ENCODE measurements at regions not wholly inside any gene's neighbourhood (a gene's known extent, or its start where the extent isn't known, plus 50 kb on each side); places are given as distances from the start of the nearest gene placed in this dataset.
"Not testable (repeated sequence)": the region's sequence is repeated elsewhere in the genome, so short reads cannot be mapped to it uniquely, and the experiment has no call there.

GRCh38 chr19:27716922-27717321, 1496.0 kb downstream of the UQCRFS1 start:
- Mint-ChIP-seq H3K27me3 (no peaks in the 10 kb centered on the region), H3K4me1 (ENCODE audit: low read depth in 2 of 2) (no peaks in the 10 kb centered on the region), H3K4me3 (no peak overlapping the region), H3K36me3 (peaks cover 16% of the 10 kb centered on the region), H3K27ac (no peak overlapping the region), H3K9me3 (peaks cover 9% of the 10 kb centered on the region)
- DNase-seq (ENCODE audit: low spot score) (no peak), ATAC-seq (no peak)

GRCh38 chr19:27714857-27715256, 1498.1 kb downstream of the UQCRFS1 start:
- H3K4me1 Mint-ChIP-seq (ENCODE audit: low read depth in 2 of 2), result no peaks in the 10 kb centered on the region
- no peak overlapping the region for H3K4me3 Mint-ChIP-seq
- DNase-seq (ENCODE audit: low spot score), result no peak
- peaks cover 19% of the 10 kb centered on the region for H3K36me3 Mint-ChIP-seq
- peaks cover 15% of the 10 kb centered on the region for H3K9me3 Mint-ChIP-seq
- no peak for ATAC-seq
- no peak overlapping the region for H3K27ac Mint-ChIP-seq
- no peaks in the 10 kb centered on the region for H3K27me3 Mint-ChIP-seq

GRCh38 chr19:27709496-27709895, 1503.5 kb downstream of the UQCRFS1 start:
- Mint-ChIP-seq H3K27me3 (no peaks in the 10 kb centered on the region), H3K36me3 (peaks cover 24% of the 10 kb centered on the region), H3K27ac (no peak overlapping the region), H3K4me3 (no peak overlapping the region), H3K4me1 (ENCODE audit: low read depth in 2 of 2) (no peaks in the 10 kb centered on the region), H3K9me3 (peaks cover 21% of the 10 kb centered on the region)
- ATAC-seq, result no peak
- DNase-seq (ENCODE audit: low spot score), result no peak

DNA sequence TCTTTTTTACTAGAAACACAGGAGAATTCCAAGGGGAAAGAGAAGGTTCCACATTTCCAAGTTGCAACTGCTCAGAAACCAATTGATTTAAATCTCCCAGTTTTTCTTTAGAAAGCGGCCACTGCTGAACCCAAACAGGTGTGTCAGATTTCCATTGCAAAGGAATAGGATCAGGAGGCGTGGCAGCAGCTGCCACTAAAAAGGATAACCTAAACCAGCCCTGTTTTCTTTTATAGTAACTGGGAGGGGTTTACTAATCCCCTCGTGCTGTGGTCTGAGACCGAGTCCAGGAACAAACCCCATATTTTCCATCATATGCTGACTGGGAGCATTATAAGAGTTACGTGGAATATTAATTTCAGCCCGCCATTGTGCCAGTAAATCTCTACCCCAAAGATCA, 1504.0 kb downstream of the UQCRFS1 start:
- H3K27ac Mint-ChIP-seq; H3K4me1 Mint-ChIP-seq (ENCODE audit: low read depth in 2 of 2); H3K4me3 Mint-ChIP-seq; H3K27me3 Mint-ChIP-seq; DNase-seq (ENCODE audit: low spot score); ATAC-seq: not testable (repeated sequence)
- Mint-ChIP-seq H3K9me3 (peaks cover 21% of the 10 kb centered on the region), H3K36me3 (peaks cover 26% of the 10 kb centered on the region)

DNA sequence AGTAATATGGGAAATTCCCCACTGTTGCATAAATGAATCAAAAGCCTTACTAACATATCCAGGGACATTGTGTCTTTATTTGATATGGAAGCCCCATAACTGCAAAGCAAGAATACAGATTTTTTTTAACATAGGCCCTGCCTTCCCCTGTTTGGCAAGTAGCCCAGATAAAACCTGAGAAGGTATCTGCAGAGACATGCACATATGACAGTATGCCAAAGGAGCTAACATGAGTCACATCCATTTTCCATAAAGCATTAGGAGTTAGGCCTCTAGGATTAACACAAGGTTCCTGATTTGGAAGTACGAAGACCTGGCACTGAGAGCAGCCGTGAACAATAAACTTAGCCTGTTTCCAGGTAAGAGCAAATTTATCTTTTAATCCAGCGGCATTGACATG, 1505.9 kb downstream of the UQCRFS1 start:
- Mint-ChIP-seq H3K9me3 (peaks cover 17% of the 10 kb centered on the region), H3K36me3 (peaks cover 23% of the 10 kb centered on the region)
- not testable (repeated sequence) for H3K27ac Mint-ChIP-seq; H3K4me1 Mint-ChIP-seq (ENCODE audit: low read depth in 2 of 2); H3K4me3 Mint-ChIP-seq; ATAC-seq; DNase-seq (ENCODE audit: low spot score); H3K27me3 Mint-ChIP-seq

GRCh38 chr19:27705896-27706295, 1507.1 kb downstream of the UQCRFS1 start:
- peaks cover 14% of the 10 kb centered on the region for H3K36me3 Mint-ChIP-seq
- H3K9me3 Mint-ChIP-seq, result peaks cover 11% of the 10 kb centered on the region
- H3K27me3 Mint-ChIP-seq, result no peaks in the 10 kb centered on the region

DNA sequence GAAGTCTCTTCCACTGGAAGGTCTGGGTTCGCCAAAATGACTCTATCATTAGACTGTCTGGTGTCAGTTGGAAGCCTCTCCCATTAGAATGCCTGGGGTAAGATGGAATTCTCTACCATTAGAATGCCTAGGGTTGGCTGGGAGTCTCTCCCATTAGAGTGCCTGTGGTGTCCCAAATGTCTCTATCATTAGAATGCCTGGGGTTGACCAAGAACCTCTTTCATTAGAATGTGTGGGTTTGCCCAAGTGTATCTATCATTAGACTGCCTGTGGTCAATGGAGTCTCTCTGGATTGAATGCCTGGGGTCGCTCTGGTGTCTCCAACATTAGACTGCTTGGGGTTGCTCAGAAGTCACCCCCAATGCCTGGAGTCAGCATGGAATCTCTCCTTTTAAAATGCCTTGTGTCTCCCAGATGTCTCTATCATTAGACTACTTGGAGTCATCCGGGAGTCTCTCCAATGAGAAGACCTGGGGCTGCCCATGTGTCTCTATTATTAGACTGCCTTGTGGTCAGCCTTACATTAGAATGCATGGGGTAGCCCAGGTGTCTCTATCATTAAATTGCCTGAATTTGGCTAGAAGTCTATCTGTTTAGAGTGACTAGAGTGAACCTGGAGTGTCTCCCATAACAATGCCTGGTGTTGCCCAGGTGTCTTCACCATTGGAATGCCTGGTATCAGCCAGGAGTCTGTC, 1518.4 kb downstream of the UQCRFS1 start:
- Mint-ChIP-seq H3K4me1 (ENCODE audit: low read depth in 2 of 2) (no peaks in the 10 kb centered on the region), H3K36me3 (peaks cover 4% of the 10 kb centered on the region), H3K27me3 (no peaks in the 10 kb centered on the region), H3K27ac (no peak overlapping the region), H3K4me3 (no peak overlapping the region), H3K9me3 (peaks cover 23% of the 10 kb centered on the region)
- no peak for DNase-seq (ENCODE audit: low spot score)
- no peak for ATAC-seq

More at GRCh38 chr19:27705896-27706295, 1507.1 kb downstream of the UQCRFS1 start:
- DNase-seq (ENCODE audit: low spot score) (no peak), ATAC-seq (no peak)
- Mint-ChIP-seq H3K27ac (no peak overlapping the region), H3K4me3 (no peak overlapping the region), H3K4me1 (ENCODE audit: low read depth in 2 of 2) (no peaks in the 10 kb centered on the region)

DNA sequence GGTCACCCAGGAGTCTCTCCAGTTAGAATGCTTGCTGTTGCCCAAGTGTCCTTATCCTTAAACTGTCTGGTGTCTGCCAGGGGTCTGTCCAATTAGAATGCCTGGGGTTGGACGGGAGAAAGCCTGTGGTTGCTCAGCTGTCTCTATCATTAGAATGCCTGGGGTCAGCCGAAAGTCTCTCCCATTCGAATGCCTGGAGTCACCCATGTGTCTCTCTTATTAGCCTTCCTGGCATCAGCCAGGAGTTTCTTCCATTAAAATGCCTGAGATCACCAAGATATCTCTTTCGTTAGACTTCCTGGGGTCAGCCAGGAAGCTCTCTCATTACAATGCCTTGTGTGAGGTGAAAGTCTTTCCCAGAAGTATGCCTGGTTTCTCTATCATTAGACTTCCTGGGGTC, 1521.0 kb downstream of the UQCRFS1 start:
- no peak overlapping the region for H3K27ac Mint-ChIP-seq
- ATAC-seq (no peak), DNase-seq (ENCODE audit: low spot score) (no peak)
- H3K27me3 Mint-ChIP-seq, result no peaks in the 10 kb centered on the region
- no peaks in the 10 kb centered on the region for H3K4me1 Mint-ChIP-seq (ENCODE audit: low read depth in 2 of 2)
- H3K9me3 Mint-ChIP-seq, result peaks cover 10% of the 10 kb centered on the region
- H3K4me3 Mint-ChIP-seq, result no peak overlapping the region
- H3K36me3 Mint-ChIP-seq, result peaks cover 4% of the 10 kb centered on the region

DNA sequence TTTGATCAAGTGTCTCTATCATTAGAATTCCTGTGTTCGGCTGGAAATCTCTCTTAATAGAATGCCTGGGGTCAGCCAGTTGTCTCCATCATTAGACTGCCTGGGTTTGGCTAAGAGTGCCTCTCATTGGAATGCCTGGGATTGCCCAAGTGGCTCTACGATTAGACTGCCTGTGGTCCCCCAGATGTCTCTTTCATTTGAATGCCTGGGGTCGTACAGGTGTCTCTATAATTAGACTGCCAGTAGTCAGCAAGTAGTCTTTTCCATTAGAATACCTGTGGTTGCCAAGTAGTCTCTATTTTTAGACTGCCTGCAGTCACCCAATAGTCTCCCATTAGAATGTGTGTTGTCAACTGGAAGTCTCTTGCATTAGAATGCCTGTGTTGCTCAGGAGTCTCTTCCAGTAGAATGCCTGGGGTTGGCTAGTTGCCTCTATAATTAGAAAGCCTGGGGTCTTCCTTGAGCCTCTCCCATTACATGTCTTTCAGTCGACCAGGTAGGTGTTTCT, 1523.2 kb downstream of the UQCRFS1 start:
- no peaks in the 10 kb centered on the region for H3K4me1 Mint-ChIP-seq (ENCODE audit: low read depth in 2 of 2)
- H3K36me3 Mint-ChIP-seq, result peaks cover 4% of the 10 kb centered on the region
- H3K27me3 Mint-ChIP-seq, result no peaks in the 10 kb centered on the region
- H3K27ac Mint-ChIP-seq, result no peak overlapping the region
- ATAC-seq (no peak), DNase-seq (ENCODE audit: low spot score) (no peak)
- H3K9me3 Mint-ChIP-seq, result peaks cover 10% of the 10 kb centered on the region
- H3K4me3 Mint-ChIP-seq, result no peak overlapping the region

DNA sequence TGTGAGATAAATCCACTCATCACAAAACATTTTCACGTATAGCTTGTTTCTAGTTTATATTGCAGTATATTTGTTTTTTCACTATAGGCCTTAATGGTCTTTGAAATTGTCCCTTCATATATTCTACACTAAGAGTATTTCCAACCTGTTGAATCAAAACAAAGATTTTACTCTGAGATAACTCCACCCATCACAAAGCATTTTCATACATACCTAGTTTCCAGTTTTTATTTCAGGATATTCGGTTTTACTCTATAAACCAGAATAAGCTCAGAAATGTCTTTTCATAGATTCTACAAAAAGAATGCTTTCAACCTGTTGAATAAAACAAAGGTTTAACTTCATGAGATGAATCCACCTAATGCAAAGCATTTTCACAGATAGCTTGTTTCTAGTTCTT, 1528.7 kb downstream of the UQCRFS1 start:
- ATAC-seq, result no peak
- H3K27me3 Mint-ChIP-seq, result no peaks in the 10 kb centered on the region
- H3K4me1 Mint-ChIP-seq (ENCODE audit: low read depth in 2 of 2), result no peaks in the 10 kb centered on the region
- peaks cover 3% of the 10 kb centered on the region for H3K9me3 Mint-ChIP-seq
- no peak overlapping the region for H3K27ac Mint-ChIP-seq
- DNase-seq (ENCODE audit: low spot score), result no peak
- H3K36me3 Mint-ChIP-seq, result no peaks in the 10 kb centered on the region
- no peak overlapping the region for H3K4me3 Mint-ChIP-seq

DNA sequence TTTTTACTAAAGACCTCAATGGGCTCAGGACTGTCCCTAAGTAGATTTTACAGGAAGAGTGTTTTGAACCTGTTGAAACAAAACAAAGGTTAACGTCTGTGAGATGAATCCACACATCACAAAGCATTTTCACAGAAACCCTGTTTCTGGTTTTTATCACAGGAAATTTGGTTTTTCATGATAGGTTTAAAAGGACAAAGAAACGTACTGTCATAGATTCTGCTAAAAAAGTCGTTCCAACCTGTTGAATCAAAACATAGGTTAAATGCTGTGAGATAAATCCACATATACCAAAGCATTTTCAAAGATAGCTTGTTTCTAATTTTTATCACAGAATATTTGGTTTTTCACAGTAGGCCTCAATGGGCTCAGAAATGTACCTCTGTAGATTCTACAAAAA, 1531.0 kb downstream of the UQCRFS1 start:
- no peak overlapping the region for H3K27ac Mint-ChIP-seq
- peaks cover 6% of the 10 kb centered on the region for H3K36me3 Mint-ChIP-seq
- no peaks in the 10 kb centered on the region for H3K4me1 Mint-ChIP-seq (ENCODE audit: low read depth in 2 of 2)
- H3K4me3 Mint-ChIP-seq, result no peak overlapping the region
- peaks cover 14% of the 10 kb centered on the region for H3K9me3 Mint-ChIP-seq
- ATAC-seq, result no peak
- DNase-seq (ENCODE audit: low spot score), result no peak
- H3K27me3 Mint-ChIP-seq, result no peaks in the 10 kb centered on the region

GRCh38 chr19:27679905-27680304, 1533.0 kb downstream of the UQCRFS1 start:
- ATAC-seq (no peak), DNase-seq (ENCODE audit: low spot score) (no peak)
- Mint-ChIP-seq H3K4me1 (ENCODE audit: low read depth in 2 of 2) (no peaks in the 10 kb centered on the region), H3K27ac (no peak overlapping the region), H3K36me3 (peaks cover 6% of the 10 kb centered on the region), H3K4me3 (no peak overlapping the region), H3K9me3 (peaks cover 17% of the 10 kb centered on the region), H3K27me3 (no peaks in the 10 kb centered on the region)

GRCh38 chr19:27679399-27679798, 1533.6 kb downstream of the UQCRFS1 start:
- no peak overlapping the region for H3K27ac Mint-ChIP-seq
- peaks cover 17% of the 10 kb centered on the region for H3K9me3 Mint-ChIP-seq
- H3K36me3 Mint-ChIP-seq, result peaks cover 6% of the 10 kb centered on the region
- ATAC-seq (no peak), DNase-seq (ENCODE audit: low spot score) (no peak)
- no peaks in the 10 kb centered on the region for H3K27me3 Mint-ChIP-seq
- H3K4me1 Mint-ChIP-seq (ENCODE audit: low read depth in 2 of 2), result no peaks in the 10 kb centered on the region
- no peak overlapping the region for H3K4me3 Mint-ChIP-seq

DNA sequence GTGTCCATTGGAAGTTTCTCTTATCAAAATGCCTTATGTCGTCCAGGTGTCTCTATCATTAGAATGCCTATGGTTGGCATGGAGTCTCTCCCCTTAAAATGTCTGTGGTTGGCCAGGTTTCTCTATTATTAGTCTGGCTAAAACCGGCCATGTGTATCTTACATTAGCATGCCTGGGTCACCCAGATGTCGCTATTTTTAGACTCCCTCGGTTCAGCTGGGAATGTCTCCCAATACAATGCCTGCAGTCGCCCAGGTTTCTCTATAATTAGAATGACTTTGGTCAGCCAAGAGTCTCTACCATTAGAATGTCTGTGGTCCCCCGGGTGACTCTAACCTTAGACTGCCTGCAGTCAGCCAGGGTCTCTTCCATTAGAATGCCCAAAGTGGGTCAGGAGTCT, 1536.1 kb downstream of the UQCRFS1 start:
- peaks cover 20% of the 10 kb centered on the region for H3K9me3 Mint-ChIP-seq
- H3K4me3 Mint-ChIP-seq, result no peak overlapping the region
- DNase-seq (ENCODE audit: low spot score) (no peak), ATAC-seq (no peak)
- H3K27ac Mint-ChIP-seq, result no peak overlapping the region
- no peaks in the 10 kb centered on the region for H3K4me1 Mint-ChIP-seq (ENCODE audit: low read depth in 2 of 2)
- H3K27me3 Mint-ChIP-seq, result no peaks in the 10 kb centered on the region
- H3K36me3 Mint-ChIP-seq, result peaks cover 6% of the 10 kb centered on the region

DNA sequence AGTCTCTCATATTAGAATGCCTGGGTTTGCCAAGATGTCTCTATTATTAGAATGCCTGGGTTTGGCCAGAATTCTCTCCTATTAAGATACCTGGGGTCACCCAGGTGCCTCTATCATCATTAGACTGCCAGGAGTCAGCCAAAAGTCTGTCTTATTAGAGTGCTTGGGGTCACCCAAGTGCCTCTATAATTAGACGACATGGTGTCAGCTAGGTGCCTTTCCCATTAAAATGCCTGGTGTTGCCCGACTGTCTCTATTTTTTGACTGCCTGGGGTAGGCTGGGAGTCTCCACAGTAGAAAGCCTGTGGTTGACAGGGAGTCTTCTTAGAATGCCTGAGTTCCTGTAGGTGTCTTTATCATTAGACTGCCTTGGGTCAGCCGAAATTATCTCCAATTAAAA, 1536.6 kb downstream of the UQCRFS1 start:
- no peak overlapping the region for H3K27ac Mint-ChIP-seq
- no peaks in the 10 kb centered on the region for H3K4me1 Mint-ChIP-seq (ENCODE audit: low read depth in 2 of 2)

More for the DNA sequence above, 1536.6 kb downstream of the UQCRFS1 start:
- H3K27me3 Mint-ChIP-seq, result no peaks in the 10 kb centered on the region
- H3K9me3 Mint-ChIP-seq, result peaks cover 20% of the 10 kb centered on the region
- H3K36me3 Mint-ChIP-seq, result peaks cover 6% of the 10 kb centered on the region
- DNase-seq (ENCODE audit: low spot score) (no peak), ATAC-seq (no peak)
- no peak overlapping the region for H3K4me3 Mint-ChIP-seq
